Stimulated activated CD4-positive, alpha-beta T cell treated with anti-CD3 and anti-CD28 coated beads, Interleukin-15, amount 100 ng/mL, for 24 hours (primary cell): ENCODE measurements at regions not wholly inside any gene's neighbourhood (a gene's known extent, or its start where the extent isn't known, plus 50 kb on each side); places are given as distances from the start of the nearest gene placed in this dataset.

Source experiments
- DNase-seq: peaks from one replicate; pipeline ENCODE4 v3.0.0-alpha.2; 2020

DNA sequence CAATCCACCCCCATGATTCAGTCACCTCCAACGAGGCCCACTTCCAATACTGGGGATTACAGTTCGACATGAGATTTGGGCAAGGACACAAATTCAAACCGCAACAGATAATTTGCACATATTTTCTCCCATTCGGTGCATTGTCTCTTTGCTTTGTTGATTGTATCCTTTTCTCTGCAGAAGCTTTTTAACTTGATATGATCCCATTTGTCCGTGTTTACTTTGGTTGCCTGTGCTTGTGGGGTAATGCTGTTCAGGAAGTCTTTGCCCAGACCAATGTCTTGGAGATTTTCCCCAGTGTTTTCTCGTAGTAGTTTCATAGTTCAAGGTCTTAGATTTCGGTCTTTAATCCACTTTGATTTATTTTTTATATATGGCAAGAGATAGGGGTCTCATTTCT, 330.8 kb upstream of the SPRY2 start:
- DNase-seq: no peak

DNA sequence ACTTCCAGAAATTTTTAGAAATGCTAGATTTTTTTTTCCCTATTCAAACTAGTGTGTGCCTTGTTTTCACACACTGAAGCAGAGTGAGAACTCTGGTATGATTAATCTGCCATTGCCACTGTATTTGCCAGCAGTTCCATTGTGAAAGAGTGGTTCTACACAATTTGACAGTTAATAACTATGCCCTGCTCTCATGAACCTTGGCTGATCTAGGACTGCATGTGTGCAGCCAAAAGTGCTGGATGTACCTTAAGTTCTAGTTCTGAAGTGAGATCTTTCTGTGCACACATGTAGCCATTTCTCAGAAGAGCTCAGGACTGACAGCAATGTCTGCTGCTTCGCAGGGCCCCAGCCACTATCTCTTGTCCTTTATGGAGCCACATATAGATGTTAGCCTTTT, 328.2 kb upstream of the SPRY2 start:
- DNase-seq: no peak

DNA sequence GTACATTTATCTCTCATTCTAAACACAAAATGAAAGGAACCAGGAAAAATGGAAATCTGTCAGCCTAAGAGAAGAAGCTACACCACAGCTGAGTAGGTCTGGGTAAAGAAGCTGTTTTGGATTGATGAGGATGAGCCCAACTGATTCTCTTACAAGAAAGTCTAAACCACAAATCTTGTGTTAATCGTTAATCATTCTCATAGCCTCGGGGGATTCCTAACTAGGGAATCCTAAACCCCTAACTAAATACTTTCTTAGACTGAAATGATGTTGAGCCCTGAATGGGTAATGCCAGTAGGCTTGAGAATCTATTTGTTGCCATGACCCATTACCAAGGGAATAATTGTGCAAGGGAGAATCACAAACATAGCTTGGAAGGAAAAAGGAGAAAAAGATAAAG, 327.5 kb upstream of the SPRY2 start:
- no peak for DNase-seq

DNA sequence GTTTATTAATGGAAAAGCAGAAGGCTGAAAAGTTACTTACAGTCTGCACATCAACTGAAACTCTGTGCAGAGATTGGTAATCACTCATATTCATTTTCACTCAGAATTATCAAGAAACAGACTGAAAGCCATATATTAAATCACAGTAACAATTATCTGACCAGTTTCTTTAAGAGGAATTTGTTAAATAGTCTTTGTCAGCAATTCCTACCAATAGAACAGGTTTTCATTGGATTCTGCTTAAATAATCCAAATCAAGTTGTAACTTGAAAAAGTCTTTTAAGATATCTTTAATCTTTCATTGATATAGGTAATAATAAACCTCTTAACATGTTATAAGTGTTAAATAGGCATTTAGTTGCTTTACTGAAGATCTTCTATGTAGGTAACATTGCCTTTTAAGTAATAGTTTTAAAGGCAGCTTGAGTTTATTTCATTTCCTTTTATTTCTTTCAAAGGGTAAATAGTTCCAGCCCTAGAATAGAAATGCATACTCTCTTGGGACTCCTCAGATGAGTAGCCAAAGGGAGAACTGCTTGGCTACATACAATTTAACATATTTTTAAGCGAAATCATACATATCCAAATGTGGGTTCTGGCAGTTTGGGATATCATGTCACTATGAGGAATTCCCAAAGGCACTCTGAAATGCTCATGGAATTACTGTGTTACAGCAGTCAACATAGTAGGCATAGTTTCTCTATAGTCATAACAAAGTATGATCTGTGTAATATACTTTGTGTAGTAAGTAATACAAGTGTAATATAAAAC, 326.0 kb upstream of the SPRY2 start:
- no peak for DNase-seq

DNA sequence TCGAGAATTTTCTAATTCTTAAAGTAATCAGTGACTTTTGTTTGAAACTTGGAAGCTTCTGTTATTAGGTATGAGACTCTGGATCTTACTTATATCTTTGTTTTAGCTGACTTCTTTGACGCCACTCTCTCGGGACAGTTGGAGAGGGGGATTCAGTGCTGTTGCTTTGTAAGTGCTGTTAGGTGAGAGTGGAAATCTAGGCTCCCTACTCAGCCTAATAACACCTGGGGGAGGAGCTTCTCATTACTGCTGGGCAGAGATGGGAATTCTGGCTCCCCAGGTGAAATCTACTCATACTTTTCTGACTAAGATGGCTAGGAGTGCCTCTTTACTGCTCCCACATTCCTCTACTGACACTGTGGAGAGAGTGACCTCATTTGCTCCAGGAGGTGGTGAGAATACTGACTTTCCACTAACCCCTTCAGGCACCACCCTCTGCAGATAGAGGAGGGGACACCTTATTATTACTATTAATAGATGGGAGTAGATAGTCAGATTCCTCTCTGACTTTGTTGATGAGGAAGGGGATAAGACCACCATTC, 324.9 kb upstream of the SPRY2 start:
- no peak for DNase-seq

DNA sequence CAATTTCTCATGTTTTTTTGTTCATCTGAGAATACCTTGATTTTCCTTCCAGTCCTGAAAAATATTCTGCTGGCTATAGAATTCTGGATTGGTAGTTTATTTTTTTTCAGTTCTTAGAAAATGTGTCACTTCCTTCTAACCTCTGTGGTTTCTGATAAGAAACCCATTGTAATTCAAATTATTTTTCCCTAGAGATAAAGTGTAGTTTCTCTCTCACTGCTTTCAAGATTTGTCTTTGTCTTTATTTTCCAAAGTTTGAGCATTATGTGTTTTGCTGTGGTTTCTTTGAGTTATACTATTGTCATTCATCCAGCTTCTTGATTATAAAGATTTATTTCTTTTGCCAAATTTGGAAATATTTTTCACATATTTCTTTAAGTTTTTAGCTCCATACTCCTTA, 324.0 kb upstream of the SPRY2 start:
- no peak for DNase-seq

DNA sequence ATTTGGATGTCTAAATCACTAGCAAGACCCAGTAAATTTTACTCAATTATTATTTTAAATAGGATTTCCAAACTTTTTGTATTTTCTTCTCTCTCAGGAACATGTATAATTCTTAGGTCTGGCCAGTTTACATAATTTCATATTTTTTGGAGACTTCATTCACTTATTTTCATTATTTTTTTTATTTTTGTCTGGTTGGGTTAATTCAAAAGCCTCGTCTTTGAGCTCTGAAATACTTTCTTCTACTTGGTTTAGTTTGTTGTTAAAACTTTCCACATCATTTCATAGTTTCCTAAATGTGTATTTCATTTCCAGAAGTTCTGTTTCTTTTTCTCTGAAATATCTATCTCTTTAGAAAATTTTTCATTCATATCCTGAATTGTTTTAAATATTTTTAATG, 322.9 kb upstream of the SPRY2 start:
- DNase-seq: no peak

DNA sequence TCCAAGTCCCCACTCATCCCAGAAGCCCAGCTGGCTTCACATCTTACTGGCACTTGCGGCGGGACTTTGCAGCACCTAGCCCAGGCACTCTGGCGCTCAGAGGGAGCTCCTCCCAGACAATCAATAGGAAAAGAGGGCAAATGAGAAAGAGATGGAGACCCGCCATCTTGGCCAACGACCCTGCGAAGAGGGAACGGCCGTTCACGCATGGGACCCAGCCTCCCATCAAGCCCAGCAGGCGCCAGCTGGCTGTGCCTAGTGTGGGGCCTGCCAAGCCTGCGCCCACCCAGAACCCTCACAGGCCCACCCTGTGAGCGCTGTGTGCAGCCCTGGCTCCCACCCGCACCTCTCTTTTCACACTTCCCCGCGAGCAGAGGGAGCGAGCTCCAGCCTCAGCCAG, 317.8 kb upstream of the SPRY2 start:
- no peak for DNase-seq

DNA sequence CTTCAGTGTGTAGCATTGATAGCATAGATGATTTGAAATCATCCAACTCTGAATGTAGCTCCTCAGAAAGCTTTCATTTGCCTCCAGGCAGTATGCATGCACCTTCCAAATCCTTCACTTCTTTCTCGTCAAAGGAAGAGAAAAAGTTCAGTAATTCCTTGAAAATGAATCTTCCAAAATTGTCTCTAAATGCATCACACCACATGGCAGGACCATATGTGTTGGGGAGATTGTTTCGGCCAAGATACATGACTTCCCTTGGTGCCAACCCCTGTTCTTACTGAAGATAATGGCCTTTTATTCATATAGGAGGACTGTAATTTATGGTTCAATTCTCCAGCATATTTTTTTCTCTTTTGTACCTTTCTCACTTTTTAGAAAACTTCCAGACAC, 315.6 kb upstream of the SPRY2 start:
- no peak for DNase-seq

DNA sequence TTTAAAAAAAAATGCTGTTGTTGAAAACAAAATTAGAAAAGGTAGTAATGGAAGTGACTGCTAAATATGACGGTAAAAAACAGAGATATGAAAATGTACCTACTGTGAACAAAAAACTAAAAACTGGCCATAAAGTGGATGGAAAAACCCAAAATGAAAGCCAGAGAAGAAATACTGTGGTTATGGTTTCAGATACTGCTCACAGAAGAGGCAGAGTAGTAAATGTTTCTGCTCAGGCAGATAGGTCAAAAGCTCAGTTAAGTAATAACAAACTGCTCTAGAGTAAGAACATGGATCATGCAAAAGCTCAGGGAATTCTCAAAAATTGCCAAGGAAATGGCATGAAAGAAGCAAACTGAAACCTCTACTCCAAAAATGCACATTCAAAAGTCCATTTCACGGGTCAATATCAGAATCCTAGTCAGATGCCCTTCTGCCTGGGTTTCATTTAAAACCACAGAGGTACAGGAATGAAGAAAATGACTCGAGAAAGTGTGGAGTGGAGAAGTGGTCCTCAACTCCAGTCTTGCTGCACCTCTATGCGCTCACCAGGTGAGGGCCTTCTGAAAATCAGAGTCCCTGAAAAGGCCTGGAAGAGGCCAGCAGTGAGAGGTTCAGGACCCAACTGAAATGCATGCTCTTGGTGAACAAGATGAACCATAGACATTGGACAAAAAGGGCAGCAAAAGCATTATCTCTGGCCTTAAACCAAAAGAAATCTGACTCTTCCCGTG, 315.0 kb upstream of the SPRY2 start:
- no peak for DNase-seq

DNA sequence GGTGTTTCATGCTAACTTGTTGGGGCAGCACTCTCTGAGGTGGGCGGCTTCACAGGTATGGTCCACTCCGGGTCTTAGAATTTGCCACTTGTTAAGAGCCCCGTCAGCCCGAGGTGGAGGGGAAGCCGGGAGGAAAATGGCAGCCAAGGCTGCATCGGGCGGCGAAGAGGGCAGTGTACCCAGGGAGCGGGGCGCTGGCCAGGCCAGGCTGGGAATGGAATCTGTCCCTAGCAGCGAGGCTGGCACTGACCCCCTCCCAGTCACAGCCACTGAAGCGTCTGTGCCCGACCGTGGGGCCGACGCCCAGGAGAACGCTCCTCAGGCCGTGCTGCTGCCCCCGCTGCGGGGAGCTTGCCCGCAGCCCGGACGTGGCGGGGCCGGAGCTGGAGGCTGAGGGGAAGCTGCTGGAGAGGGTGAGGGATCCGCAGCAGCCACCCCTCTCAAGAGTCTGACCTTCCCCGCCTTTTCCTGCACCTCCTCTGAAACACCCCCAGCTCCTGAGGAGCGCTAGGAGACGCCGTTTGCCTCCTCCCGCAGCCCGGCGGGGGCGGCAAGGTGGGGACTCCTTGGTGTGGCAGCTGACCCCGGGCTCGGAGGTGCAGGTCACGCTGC, 313.8 kb upstream of the SPRY2 start:
- no peak for DNase-seq

DNA sequence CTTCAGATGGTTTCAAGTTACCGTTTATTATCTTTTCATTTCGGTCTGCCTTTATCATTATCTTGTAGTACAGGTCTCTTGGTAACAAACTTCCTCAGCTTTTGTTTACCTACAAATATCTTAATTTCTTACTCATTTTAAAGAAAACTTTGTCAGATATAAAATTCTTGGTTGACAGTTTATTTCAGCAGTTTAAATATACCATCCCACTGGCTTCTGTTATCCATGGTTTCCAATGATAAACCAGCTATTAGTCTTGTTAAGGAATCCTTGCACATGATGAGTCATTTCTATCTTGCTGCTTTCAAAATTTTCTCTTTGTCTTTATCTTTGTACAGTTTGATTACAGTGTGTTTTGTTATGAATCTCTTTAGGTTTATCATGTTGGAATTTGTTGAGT, 308.3 kb upstream of the SPRY2 start:
- DNase-seq: no peak

DNA sequence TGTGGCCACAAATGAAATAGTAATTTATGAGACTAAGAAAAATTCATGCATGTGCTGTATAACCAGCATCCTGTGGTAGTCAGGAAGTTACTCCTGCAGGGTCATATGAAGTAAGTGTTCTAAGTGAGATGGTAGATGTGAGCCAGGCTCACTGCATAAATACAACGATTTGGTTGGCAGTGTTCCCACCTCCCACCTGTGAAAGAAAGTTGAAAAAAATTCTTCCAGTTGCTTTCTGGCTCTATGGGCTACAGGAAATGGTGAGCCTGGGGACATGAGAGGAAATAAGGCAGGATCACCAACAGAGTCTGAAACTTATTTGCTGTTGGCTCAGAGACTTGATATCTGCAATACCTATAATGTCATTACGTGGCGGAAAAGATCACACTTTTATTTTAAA, 301.7 kb upstream of the SPRY2 start:
- DNase-seq: no peak

DNA sequence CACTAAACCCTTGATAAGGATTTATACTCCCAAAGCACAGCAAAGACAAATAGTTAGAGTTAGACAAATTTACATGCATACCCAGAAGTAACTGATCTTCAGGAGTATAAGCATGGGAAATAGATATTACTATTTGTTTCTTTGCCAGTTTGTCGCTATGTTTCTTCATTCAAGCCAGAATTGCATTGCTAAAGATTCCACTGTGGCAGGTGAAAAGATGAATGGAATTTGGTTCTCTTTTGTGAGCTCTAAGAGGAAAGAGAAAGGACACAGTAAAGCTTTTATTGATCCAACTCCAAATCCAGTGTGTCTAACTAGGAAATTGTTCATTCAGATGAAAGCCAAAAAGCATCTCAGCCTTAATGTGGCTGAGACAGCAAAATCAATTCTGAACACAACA, 292.3 kb upstream of the SPRY2 start:
- no peak for DNase-seq

DNA sequence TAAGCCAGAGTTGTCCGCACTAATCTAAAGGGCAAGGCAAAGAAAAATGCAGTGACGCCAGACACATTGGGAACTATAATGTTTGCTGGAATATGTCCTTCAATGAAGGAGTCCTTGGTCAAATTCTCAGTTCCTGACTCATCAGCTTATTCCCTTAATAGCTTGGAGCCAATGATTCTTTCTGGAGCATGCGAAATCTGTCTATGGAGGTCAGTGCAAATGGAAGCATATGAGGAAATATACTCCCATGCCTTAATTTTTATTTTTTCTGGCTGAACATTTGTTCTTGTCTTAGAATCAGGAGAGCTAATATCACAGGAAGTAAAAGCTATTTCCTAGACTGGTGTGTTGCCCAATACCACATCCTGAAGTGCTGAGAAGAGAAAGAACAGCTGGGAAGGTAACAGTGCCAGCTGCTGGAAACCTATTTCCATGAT, 289.8 kb upstream of the SPRY2 start:
- DNase-seq: no peak

DNA sequence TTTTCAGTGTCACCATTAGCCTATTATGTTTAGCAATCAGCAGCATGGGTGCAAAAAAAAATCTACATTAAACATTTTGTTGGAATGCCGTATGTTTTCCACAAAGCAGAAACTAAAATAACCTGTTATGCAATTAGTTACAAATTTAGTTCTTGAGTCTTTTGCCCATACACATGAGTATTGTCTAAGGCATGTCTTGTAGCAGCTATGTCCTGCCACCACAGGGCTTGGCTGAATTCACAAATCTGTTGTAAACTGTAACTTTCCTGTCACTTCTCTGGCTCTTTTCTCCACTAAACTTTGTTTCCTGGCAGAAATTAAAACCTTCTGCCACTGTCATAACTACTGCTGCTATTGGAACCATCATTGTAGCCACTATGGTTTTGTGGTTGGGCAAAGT, 277.9 kb upstream of the SPRY2 start:
- no peak for DNase-seq

DNA sequence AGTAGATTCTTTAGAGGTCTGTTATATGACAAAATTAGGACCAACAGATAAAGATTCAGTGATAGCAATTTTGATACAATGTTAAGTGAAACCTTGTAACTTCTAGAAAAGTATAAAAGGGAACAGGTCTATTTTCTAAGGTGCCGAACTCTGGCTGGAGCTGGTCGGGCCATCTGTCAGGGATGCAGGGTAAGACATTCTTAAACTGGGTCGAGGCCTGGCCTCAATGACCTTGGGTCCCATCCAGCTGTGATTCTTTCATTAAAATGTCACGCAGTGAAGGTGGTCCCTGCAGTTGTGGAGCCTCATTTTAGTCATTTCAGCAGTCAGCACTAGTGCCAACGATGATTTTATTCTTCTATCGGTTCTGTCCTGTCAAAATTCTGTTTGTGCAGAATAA, 271.9 kb upstream of the SPRY2 start:
- no peak for DNase-seq

DNA sequence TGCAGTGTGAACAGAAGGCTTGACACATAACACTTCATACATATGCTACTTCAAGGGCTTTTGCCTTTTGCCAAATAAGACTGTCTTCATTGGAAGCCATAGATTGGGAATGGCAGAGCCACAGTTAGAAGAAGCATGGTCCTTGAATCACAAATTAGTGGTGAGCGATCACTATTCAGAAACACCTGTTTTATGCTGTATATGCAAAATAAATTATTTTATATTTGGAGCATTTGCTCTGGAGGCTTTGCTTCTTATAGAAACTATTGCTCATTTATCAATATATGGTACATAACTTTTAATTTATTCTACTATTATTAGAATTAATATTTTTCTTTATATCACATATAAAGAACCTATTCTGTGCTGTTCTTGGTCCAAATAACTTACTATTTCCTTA, 270.4 kb upstream of the SPRY2 start:
- DNase-seq: no peak

DNA sequence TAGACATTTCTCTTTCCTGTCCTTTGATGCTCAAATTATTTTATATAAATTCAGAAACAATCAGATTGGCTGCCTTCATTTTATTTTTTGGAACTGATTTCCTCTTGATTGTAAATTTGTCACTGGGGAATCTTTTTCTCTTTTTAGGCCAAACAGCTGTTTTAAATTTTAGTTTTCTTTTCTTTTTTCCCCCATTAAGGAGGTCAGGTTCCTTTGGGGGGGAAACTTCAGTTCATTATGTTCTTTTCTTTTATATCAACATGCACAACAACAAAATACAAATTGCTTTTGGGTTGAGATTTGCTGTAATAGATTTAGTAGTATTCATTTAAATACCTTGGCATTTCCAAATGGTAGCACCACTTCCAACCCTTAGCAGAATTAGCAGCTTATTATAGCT, 264.8 kb upstream of the SPRY2 start:
- no peak for DNase-seq

DNA sequence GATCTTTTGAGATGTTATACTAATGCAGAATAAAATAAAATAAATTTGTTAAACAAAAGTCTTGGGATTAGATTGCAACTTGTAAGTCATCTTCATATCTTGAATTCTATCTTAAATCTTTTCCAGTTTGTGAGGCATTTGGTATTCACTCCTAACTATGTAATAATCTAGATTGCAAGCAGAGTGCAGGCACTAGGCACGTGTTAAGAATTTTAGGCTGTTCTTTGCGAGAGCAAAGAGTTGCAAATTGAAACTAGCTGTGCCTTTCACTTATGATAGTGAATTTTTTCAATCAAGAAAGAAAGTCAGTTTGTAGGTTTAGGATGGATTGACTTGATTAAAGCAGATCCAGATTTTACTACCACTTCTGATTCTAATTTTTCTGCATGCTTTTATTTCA, 264.1 kb upstream of the SPRY2 start:
- no peak for DNase-seq

DNA sequence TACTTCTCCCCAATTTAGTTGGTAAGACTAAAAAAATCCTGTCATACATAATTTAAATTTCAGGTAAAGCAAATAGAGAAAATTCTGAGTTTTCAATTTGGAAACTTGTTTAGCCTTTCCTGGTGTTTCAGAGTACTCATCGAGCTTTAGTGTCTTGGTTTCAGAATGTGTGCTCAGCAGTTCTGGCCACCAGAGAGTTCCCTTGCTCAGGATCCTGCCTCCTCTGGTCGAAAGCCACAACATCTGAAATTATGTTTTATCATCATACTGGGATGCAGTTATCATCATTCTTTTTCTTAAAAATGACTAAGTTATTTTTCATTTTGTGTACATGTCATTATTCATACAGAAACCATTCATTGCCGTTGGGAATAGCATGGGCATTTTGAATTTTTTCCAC, 263.2 kb upstream of the SPRY2 start:
- no peak for DNase-seq

DNA sequence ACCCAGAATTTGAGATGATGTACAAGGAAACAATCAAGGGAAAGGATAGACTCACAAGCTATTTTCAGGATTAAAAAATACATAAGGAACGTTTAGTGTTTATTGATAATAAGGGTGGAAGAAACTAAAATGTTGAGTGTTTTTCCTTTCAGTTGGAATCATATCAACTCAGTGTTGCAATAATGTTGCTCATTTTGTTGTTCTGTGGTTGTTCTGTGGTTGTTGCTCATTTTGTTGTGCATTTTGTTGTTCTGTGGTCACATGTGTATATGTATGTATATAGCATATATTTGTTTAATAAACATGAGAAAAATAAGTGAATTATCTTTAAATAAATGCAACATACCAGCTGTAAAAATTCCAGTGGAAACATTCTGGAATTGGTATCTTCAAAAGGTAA, 262.4 kb upstream of the SPRY2 start:
- DNase-seq: no peak

DNA sequence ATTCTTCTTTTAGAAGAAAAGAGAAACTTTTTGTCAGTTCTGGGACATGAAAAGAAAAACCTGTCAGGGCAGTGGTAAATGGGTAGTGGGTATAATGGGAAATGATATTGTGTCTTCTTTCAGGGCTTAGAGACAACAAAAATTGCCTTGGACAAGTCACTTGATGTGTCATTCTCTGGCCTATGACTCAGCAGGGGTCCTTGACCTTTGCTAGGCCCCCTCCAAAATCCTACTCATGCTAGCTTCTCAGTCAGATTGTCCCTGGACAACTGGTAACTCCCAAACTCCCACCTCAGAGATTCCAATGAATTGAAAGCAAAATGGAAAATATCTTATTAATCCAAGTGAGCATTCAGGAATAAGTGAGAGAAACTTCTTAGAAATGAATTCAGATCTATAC, 258.8 kb upstream of the SPRY2 start:
- no peak for DNase-seq

DNA sequence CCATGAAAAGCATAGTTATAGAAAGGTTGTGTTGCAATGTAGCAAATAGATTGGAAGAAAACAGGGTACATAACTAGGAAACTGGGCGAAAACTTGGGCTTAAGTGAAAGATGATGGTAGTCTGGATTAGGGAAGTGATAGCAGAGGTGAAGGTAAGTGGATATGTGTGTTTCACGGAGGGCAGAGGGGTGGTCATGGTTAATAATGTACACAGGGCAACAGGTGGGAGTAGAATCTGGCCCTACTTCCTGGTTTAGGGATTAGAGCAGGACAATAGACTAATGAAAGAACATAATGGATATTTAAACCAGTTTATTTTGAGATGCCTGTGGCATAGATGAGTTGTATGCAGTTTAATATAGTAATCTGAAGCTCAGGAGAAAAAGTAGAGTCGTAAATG, 257.3 kb upstream of the SPRY2 start:
- no peak for DNase-seq
